WTC11 (cell line): ENCODE measurements at regions not wholly inside any gene's neighbourhood (a gene's known extent, or its start where the extent isn't known, plus 50 kb on each side); places are given as distances from the start of the nearest gene placed in this dataset.

Source experiments
- ATAC-seq: fragments of 200-7000 bp; cut with Tn5 transposase; 2 replicates; pipeline ENCODE4 v1.10.0; 2021; ENCODE audit warnings: mild to moderate bottlenecking, moderate library complexity
- CTCF ChIA-PET: fragments of 300-600 bp; sonication (Branson Sonifier 250); formaldehyde crosslinking; loops from one replicate; lab custom pipeline; 2021; ENCODE audit warnings: antibody characterized with exemption; lab: Charles Lee
- POLR2A ChIA-PET: fragments of 350-600 bp; sonication (Branson Sonifier 250); formaldehyde crosslinking; loops from one replicate; lab custom pipeline; 2021; ENCODE audit warnings: antibody characterized with exemption; lab: Charles Lee
- DNase-seq: peaks from one replicate; pipeline ENCODE4 v3.0.0; 2021; ENCODE audit warnings: low spot score
- H3K27ac Mint-ChIP-seq: 2 replicates; pipeline ENCODE4 v1.8.0; 2021; ENCODE audit warnings: mixed read lengths
- H3K27me3 Mint-ChIP-seq: 2 replicates; pipeline ENCODE4 v1.8.0; 2021; ENCODE audit warnings: low read depth, mild to moderate bottlenecking, moderate library complexity, mixed read lengths
- H3K36me3 Mint-ChIP-seq: 2 replicates; pipeline ENCODE4 v1.8.0; 2021; ENCODE audit warnings: mixed read lengths
- H3K4me1 Mint-ChIP-seq: 2 replicates; pipeline ENCODE4 v1.8.0; 2022; ENCODE audit warnings: mixed read lengths
- H3K4me3 Mint-ChIP-seq: 2 replicates; pipeline ENCODE4 v1.8.0; 2021; ENCODE audit warnings: mild to moderate bottlenecking, moderate library complexity, mixed read lengths
- H3K9me3 Mint-ChIP-seq: 2 replicates; pipeline ENCODE4 v1.8.0; 2021; ENCODE audit warnings: mixed read lengths
- AR ChIP-seq: fragments of 250-450 bp; sonication (Bioruptor Pico); IDR thresholded peaks from 2 replicates; pipeline ENCODE4 v1.9.0; 2021; ENCODE audit warnings: mild to moderate bottlenecking
- ATF2 ChIP-seq: sonication (generic); formaldehyde crosslinking; IDR thresholded peaks from 2 replicates; pipeline ENCODE4 v1.8.1; 2022; ENCODE audit warnings: low read depth, missing genetic modification reagents, borderline replicate concordance
- CDX4 ChIP-seq: fragments of 250-450 bp; sonication (Bioruptor Pico); IDR thresholded peaks from 2 replicates; pipeline ENCODE4 v1.9.0; 2021; ENCODE audit warnings: moderate library complexity, mild to moderate bottlenecking, inconsistent platforms, borderline replicate concordance
- CREM ChIP-seq: sonication (generic); formaldehyde crosslinking; IDR thresholded peaks from 2 replicates; pipeline ENCODE4 v1.8.1; 2022; ENCODE audit warnings: mild to moderate bottlenecking, missing genetic modification reagents, moderate library complexity
- E2F1 ChIP-seq: sonication (generic); formaldehyde crosslinking; IDR thresholded peaks from 2 replicates; pipeline ENCODE4 v1.8.0; 2022; ENCODE audit warnings: mild to moderate bottlenecking, missing genetic modification reagents
- ESRRA ChIP-seq: sonication (generic); formaldehyde crosslinking; IDR thresholded peaks from 2 replicates; pipeline ENCODE4 v1.8.1; 2022; ENCODE audit warnings: mild to moderate bottlenecking, missing genetic modification reagents, borderline replicate concordance
- ETV6 ChIP-seq: sonication (generic); formaldehyde crosslinking; IDR thresholded peaks from 2 replicates; pipeline ENCODE4 v1.8.1; 2022; ENCODE audit warnings: mild to moderate bottlenecking, missing genetic modification reagents
- GRHL2 ChIP-seq: fragments of 250-450 bp; sonication (Bioruptor Pico); IDR thresholded peaks from 2 replicates; pipeline ENCODE4 v1.8.0; 2022; ENCODE audit warnings: mild to moderate bottlenecking, moderate library complexity; ENCODE audit not compliant: insufficient replicate concordance, severe bottlenecking
- RORB ChIP-seq: fragments of 250-450 bp; sonication (Bioruptor Pico); IDR thresholded peaks from 2 replicates; pipeline ENCODE4 v1.9.0; 2021; ENCODE audit warnings: mild to moderate bottlenecking
- SMAD3 ChIP-seq: sonication (generic); formaldehyde crosslinking; IDR thresholded peaks from 2 replicates; pipeline ENCODE4 v1.8.0; 2022; ENCODE audit warnings: missing genetic modification reagents, mild to moderate bottlenecking, borderline replicate concordance
- SMAD4 ChIP-seq: sonication (generic); formaldehyde crosslinking; IDR thresholded peaks from 2 replicates; pipeline ENCODE4 v1.8.0; 2022; ENCODE audit warnings: mild to moderate bottlenecking, missing genetic modification reagents
- TCF7 ChIP-seq: sonication (generic); formaldehyde crosslinking; IDR thresholded peaks from 2 replicates; pipeline ENCODE4 v1.8.0; 2022; ENCODE audit warnings: mild to moderate bottlenecking, low read depth, missing genetic modification reagents, moderate library complexity
- TP53 ChIP-seq: sonication (generic); formaldehyde crosslinking; IDR thresholded peaks from 2 replicates; pipeline ENCODE4 v1.8.1; 2023; ENCODE audit warnings: mild to moderate bottlenecking, missing genetic modification reagents
- ZNF232 ChIP-seq: sonication (generic); formaldehyde crosslinking; IDR thresholded peaks from 2 replicates; pipeline ENCODE4 v1.8.0; 2022; ENCODE audit warnings: mild to moderate bottlenecking, missing genetic modification reagents
- ZNF263 ChIP-seq: sonication (generic); formaldehyde crosslinking; IDR thresholded peaks from 2 replicates; pipeline ENCODE4 v1.8.1; 2022; ENCODE audit warnings: low read depth, mild to moderate bottlenecking, moderate library complexity, missing genetic modification reagents
- ZNF423 ChIP-seq: fragments of 250-450 bp; sonication (Bioruptor Pico); IDR thresholded peaks from 2 replicates; pipeline ENCODE4 v2.1.2; 2022; ENCODE audit warnings: mild to moderate bottlenecking, moderate library complexity
- ZNF532 ChIP-seq: fragments of 250-450 bp; sonication (Bioruptor Pico); IDR thresholded peaks from 2 replicates; pipeline ENCODE4 v1.9.0; 2021; ENCODE audit warnings: mild to moderate bottlenecking, borderline replicate concordance
- TF ChIP-seq, protein P1 (sequence below): sonication (generic); formaldehyde crosslinking; IDR thresholded peaks from 2 replicates; pipeline ENCODE4 v1.8.0; 2022; ENCODE audit warnings: mild to moderate bottlenecking, missing genetic modification reagents
- TF ChIP-seq, protein P2 (sequence below): sonication (generic); formaldehyde crosslinking; IDR thresholded peaks from 2 replicates; pipeline ENCODE4 v1.8.1; 2023; ENCODE audit warnings: mild to moderate bottlenecking, missing genetic modification reagents
- TF ChIP-seq, protein P3 (sequence below): sonication (generic); formaldehyde crosslinking; IDR thresholded peaks from 2 replicates; pipeline ENCODE4 v1.8.1; 2023; ENCODE audit warnings: mild to moderate bottlenecking, missing genetic modification reagents

- Mint-ChIP-seq H3K36me3 (peaks cover 14% of the 10 kb centered on the region), H3K27ac (no peak overlapping the region), H3K9me3 (peaks cover 17% of the 10 kb centered on the region), H3K4me1 (peaks cover 6% of the 10 kb centered on the region), H3K4me3 (no peak overlapping the region), H3K27me3 (peaks cover 12% of the 10 kb centered on the region)
- POLR2A ChIA-PET, result no interaction called here
- no peak for ATAC-seq
- no peak for DNase-seq
- CTCF ChIA-PET, result interaction anchor here (2.3 kb wide), 1 partner anchor 91 kb away, joined by 6 read pairs; no protein-coding TSS in a partner anchor
- TF ChIP-seq ZNF423 (CRISPR knock-in tag) (no peak), CREM (CRISPR knock-in tag) (no peak), ZNF532 (CRISPR knock-in tag) (no peak), TCF7 (CRISPR knock-in tag) (no peak), SMAD4 (CRISPR knock-in tag) (no peak), RORB (CRISPR knock-in tag) (no peak), AR (no peak), ATF2 (no peak), SMAD3 (CRISPR knock-in tag) (no peak), ESRRA (CRISPR knock-in tag) (no peak), ZNF263 (no peak), GRHL2 (no peak), CDX4 (CRISPR knock-in tag) (no peak), ETV6 (CRISPR knock-in tag) (no peak), ZNF232 (no peak), E2F1 (CRISPR knock-in tag) (no peak), TP53 (CRISPR knock-in tag) (no peak)
- TF ChIP-seq, protein P1, sequence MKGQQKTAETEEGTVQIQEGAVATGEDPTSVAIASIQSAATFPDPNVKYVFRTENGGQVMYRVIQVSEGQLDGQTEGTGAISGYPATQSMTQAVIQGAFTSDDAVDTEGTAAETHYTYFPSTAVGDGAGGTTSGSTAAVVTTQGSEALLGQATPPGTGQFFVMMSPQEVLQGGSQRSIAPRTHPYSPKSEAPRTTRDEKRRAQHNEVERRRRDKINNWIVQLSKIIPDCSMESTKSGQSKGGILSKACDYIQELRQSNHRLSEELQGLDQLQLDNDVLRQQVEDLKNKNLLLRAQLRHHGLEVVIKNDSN (CRISPR knock-in tag), result no peak
- TF ChIP-seq, protein P2, sequence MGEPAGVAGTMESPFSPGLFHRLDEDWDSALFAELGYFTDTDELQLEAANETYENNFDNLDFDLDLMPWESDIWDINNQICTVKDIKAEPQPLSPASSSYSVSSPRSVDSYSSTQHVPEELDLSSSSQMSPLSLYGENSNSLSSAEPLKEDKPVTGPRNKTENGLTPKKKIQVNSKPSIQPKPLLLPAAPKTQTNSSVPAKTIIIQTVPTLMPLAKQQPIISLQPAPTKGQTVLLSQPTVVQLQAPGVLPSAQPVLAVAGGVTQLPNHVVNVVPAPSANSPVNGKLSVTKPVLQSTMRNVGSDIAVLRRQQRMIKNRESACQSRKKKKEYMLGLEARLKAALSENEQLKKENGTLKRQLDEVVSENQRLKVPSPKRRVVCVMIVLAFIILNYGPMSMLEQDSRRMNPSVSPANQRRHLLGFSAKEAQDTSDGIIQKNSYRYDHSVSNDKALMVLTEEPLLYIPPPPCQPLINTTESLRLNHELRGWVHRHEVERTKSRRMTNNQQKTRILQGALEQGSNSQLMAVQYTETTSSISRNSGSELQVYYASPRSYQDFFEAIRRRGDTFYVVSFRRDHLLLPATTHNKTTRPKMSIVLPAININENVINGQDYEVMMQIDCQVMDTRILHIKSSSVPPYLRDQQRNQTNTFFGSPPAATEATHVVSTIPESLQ (CRISPR knock-in tag), result no peak
- TF ChIP-seq, protein P3, sequence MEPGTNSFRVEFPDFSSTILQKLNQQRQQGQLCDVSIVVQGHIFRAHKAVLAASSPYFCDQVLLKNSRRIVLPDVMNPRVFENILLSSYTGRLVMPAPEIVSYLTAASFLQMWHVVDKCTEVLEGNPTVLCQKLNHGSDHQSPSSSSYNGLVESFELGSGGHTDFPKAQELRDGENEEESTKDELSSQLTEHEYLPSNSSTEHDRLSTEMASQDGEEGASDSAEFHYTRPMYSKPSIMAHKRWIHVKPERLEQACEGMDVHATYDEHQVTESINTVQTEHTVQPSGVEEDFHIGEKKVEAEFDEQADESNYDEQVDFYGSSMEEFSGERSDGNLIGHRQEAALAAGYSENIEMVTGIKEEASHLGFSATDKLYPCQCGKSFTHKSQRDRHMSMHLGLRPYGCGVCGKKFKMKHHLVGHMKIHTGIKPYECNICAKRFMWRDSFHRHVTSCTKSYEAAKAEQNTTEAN, result no peak
Observed at GRCh38 chr17:34055606-34056005, 199.5 kb upstream of the CCL2 start.
